ENCODE measurements at regions not wholly inside any gene's neighbourhood (a gene's known extent, or its start where the extent isn't known, plus 50 kb on each side); places are given as distances from the start of the nearest gene placed in this dataset.

GRCh38 chr2:161564906-161565305 lies 59.3 kb upstream of the SLC4A10 start:
- H3K36me3 ChIP-seq (ENCODE audit: control insufficient read depth in 2 of 2, extremely low read depth in 1 of 2, insufficient read depth in 2 of 2, low read length in 2 of 2), result no peaks in the 10 kb centered on the region
- TF ChIP-seq, protein P1, sequence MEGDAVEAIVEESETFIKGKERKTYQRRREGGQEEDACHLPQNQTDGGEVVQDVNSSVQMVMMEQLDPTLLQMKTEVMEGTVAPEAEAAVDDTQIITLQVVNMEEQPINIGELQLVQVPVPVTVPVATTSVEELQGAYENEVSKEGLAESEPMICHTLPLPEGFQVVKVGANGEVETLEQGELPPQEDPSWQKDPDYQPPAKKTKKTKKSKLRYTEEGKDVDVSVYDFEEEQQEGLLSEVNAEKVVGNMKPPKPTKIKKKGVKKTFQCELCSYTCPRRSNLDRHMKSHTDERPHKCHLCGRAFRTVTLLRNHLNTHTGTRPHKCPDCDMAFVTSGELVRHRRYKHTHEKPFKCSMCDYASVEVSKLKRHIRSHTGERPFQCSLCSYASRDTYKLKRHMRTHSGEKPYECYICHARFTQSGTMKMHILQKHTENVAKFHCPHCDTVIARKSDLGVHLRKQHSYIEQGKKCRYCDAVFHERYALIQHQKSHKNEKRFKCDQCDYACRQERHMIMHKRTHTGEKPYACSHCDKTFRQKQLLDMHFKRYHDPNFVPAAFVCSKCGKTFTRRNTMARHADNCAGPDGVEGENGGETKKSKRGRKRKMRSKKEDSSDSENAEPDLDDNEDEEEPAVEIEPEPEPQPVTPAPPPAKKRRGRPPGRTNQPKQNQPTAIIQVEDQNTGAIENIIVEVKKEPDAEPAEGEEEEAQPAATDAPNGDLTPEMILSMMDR (optimal IDR thresholded peaks at IDR 0.05 in 1 of 3, IDR thresholded peaks at IDR 0.05 in 1 of 3, conservative IDR thresholded peaks at IDR 0.05 in 1 of 3; ENCODE audit: extremely low read depth in 1 of 3, insufficient read depth in 2 of 3, low read length in 3 of 3), result no peak
- TF ChIP-seq EZH2 (IDR thresholded peaks at IDR 0.05; ENCODE audit: low read length), result no peak
- no peak overlapping the region for H2AFZ ChIP-seq (ENCODE audit: control insufficient read depth, low read length)
- H3K4me1 ChIP-seq (ENCODE audit: control insufficient read depth, extremely low read depth, insufficient read depth, low read length), result no peaks in the 10 kb centered on the region
- no peaks in the 10 kb centered on the region for H4K20me1 ChIP-seq (ENCODE audit: control insufficient read depth, extremely low read depth, insufficient read depth, low read length)
- DNase-seq (ENCODE audit: low read depth, low spot score), result no peak
- no peak for FAIRE-seq
- H3K9me3 ChIP-seq (ENCODE audit: control insufficient read depth, low read depth, low read length), result peaks cover 2% of the 10 kb centered on the region
- no peak overlapping the region for H3K9ac ChIP-seq (ENCODE audit: control insufficient read depth, extremely low read depth, insufficient read depth, low read length)
- no peaks in the 10 kb centered on the region for H3K27me3 ChIP-seq (ENCODE audit: control insufficient read depth, extremely low read depth, insufficient read depth, low read length)
- no peak overlapping the region for H3K4me3 ChIP-seq (ENCODE audit: control insufficient read depth in 2 of 3, extremely low read depth in 1 of 3, insufficient read depth in 2 of 3, low read depth in 1 of 3, low read length in 3 of 3)
- no peak overlapping the region for H3K27ac ChIP-seq (ENCODE audit: control insufficient read depth, insufficient read depth, low read length)
- H3K9me1 ChIP-seq (ENCODE audit: control insufficient read depth, extremely low read depth, insufficient read depth, low read length), result no peaks in the 10 kb centered on the region
- H3K4me2 ChIP-seq (ENCODE audit: control insufficient read depth, extremely low read depth, insufficient read depth, low read depth, low read length), result no peak overlapping the region
- no peaks in the 10 kb centered on the region for H3K79me2 ChIP-seq (ENCODE audit: control insufficient read depth, insufficient read depth, low read length)
- dilution Hi-C loops (cut with MboI; ENCODE audit: extremely low pct_ligation_motif_present, low sequenced_read_pairs), result no loop called here

DNA sequence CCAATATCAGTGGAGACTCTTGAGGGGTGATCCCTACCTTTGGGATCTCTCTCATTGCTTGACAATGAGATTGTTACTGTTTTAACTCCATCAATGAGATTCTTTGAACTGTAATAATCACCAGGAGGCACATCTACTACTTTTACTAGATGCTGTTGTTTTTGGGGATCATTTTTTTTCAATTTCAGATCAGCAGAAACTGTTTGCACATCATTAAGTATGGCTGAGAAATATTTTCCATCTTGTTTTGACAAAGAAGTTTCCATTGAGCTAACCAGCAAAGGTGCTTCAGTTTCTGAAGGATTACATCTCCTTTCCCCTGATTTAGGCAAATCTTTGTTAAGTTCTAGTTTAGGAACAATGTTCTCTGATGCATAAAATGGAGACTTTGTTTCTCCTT lies 54.8 kb upstream of the SLC4A10 start:
- Histone ChIP-seq H3K4me2 (ENCODE audit: control insufficient read depth, extremely low read depth, insufficient read depth, low read depth, low read length) (no peak overlapping the region), H4K20me1 (ENCODE audit: control insufficient read depth, extremely low read depth, insufficient read depth, low read length) (no peaks in the 10 kb centered on the region), H3K36me3 (ENCODE audit: control insufficient read depth in 2 of 2, extremely low read depth in 1 of 2, insufficient read depth in 2 of 2, low read length in 2 of 2) (no peaks in the 10 kb centered on the region), H3K27ac (ENCODE audit: control insufficient read depth, insufficient read depth, low read length) (no peak overlapping the region), H3K9me1 (ENCODE audit: control insufficient read depth, extremely low read depth, insufficient read depth, low read length) (no peaks in the 10 kb centered on the region), H3K27me3 (ENCODE audit: control insufficient read depth, extremely low read depth, insufficient read depth, low read length) (no peaks in the 10 kb centered on the region), H3K9ac (ENCODE audit: control insufficient read depth, extremely low read depth, insufficient read depth, low read length) (no peak overlapping the region), H3K79me2 (ENCODE audit: control insufficient read depth, insufficient read depth, low read length) (no peaks in the 10 kb centered on the region), H3K9me3 (ENCODE audit: control insufficient read depth, low read depth, low read length) (peaks cover 2% of the 10 kb centered on the region), H3K4me3 (ENCODE audit: control insufficient read depth in 2 of 3, extremely low read depth in 1 of 3, insufficient read depth in 2 of 3, low read depth in 1 of 3, low read length in 3 of 3) (no peak overlapping the region), H3K4me1 (ENCODE audit: control insufficient read depth, extremely low read depth, insufficient read depth, low read length) (no peaks in the 10 kb centered on the region), H2AFZ (ENCODE audit: control insufficient read depth, low read length) (no peak overlapping the region)
- DNase-seq (ENCODE audit: low read depth, low spot score) (no peak), FAIRE-seq (no peak)
- TF ChIP-seq, protein P1 (optimal IDR thresholded peaks at IDR 0.05 in 1 of 3, IDR thresholded peaks at IDR 0.05 in 1 of 3, conservative IDR thresholded peaks at IDR 0.05 in 1 of 3; ENCODE audit: extremely low read depth in 1 of 3, insufficient read depth in 2 of 3, low read length in 3 of 3), result no peak
- no peak for TF ChIP-seq EZH2 (IDR thresholded peaks at IDR 0.05; ENCODE audit: low read length)
- dilution Hi-C loops (cut with MboI; ENCODE audit: extremely low pct_ligation_motif_present, low sequenced_read_pairs), result no loop called here

Data from keratinocyte (primary cell).